ENCODE measurements at regions not wholly inside any gene's neighbourhood (a gene's known extent, or its start where the extent isn't known, plus 50 kb on each side); places are given as distances from the start of the nearest gene placed in this dataset.
"Not testable (repeated sequence)": the region's sequence is repeated elsewhere in the genome, so short reads cannot be mapped to it uniquely, and the experiment has no call there.

- DNase-seq = no peak
These were observed 212.1 kb downstream of the IZUMO3 start for GRCh38 chr9:24333629-24334028.

GRCh38 chr9:24298912-24299311 is 246.8 kb downstream of the IZUMO3 start:
- DNase-seq = no peak

GRCh38 chr9:24297931-24298330 is 247.8 kb downstream of the IZUMO3 start:
- DNase-seq = no peak

GRCh38 chr9:24296124-24296523 is 249.6 kb downstream of the IZUMO3 start:
- no peak for DNase-seq

GRCh38 chr9:24293386-24293785 is 252.3 kb downstream of the IZUMO3 start:
- no peak for DNase-seq

- DNase-seq = no peak
These were observed 258.9 kb downstream of the IZUMO3 start for GRCh38 chr9:24286761-24287160.

- DNase-seq = no peak
These were observed 287.1 kb downstream of the IZUMO3 start for GRCh38 chr9:24258626-24259025.

- no peak for DNase-seq
These were observed 288.0 kb downstream of the IZUMO3 start for GRCh38 chr9:24257726-24258125.

GRCh38 chr9:24245988-24246387 is 299.7 kb downstream of the IZUMO3 start:
- peak; percentile 2 for DNase-seq

GRCh38 chr9:24242576-24242975 is 303.1 kb downstream of the IZUMO3 start:
- DNase-seq = no peak

GRCh38 chr9:24218656-24219055 is 327.0 kb downstream of the IZUMO3 start:
- no peak for DNase-seq

- no peak for DNase-seq
These were observed 335.1 kb downstream of the IZUMO3 start for GRCh38 chr9:24210641-24211040.

- no peak for DNase-seq
These were observed 355.7 kb downstream of the IZUMO3 start for GRCh38 chr9:24189986-24190385.

GRCh38 chr9:24180572-24180971 is 354.5 kb upstream of the ELAVL2 start:
- not testable (repeated sequence) for DNase-seq

- DNase-seq = no peak
These were observed 318.8 kb upstream of the ELAVL2 start for GRCh38 chr9:24144796-24145195.

GRCh38 chr9:24135072-24135471 is 309.0 kb upstream of the ELAVL2 start:
- not testable (repeated sequence) for DNase-seq

- no peak for DNase-seq
These were observed 306.2 kb upstream of the ELAVL2 start for GRCh38 chr9:24132244-24132643.

GRCh38 chr9:24127519-24127918 is 301.5 kb upstream of the ELAVL2 start:
- no peak for DNase-seq

GRCh38 chr9:24118190-24118589 is 292.1 kb upstream of the ELAVL2 start:
- DNase-seq = no peak

- DNase-seq = no peak
These were observed 270.7 kb upstream of the ELAVL2 start for GRCh38 chr9:24096756-24097155.

- DNase-seq = no peak
These were observed 269.2 kb upstream of the ELAVL2 start for GRCh38 chr9:24095246-24095645.

- no peak for DNase-seq
These were observed 264.5 kb upstream of the ELAVL2 start for GRCh38 chr9:24090566-24090965.

- DNase-seq = no peak
These were observed 247.6 kb upstream of the ELAVL2 start for GRCh38 chr9:24073666-24074065.

- DNase-seq = no peak
These were observed 247.1 kb upstream of the ELAVL2 start for GRCh38 chr9:24073007-24073592.

GRCh38 chr9:24071716-24072115 is 245.7 kb upstream of the ELAVL2 start:
- no peak for DNase-seq

GRCh38 chr9:24071091-24071490 is 245.1 kb upstream of the ELAVL2 start:
- DNase-seq = no peak
